Bronchial epithelial cell (primary cell): ENCODE measurements at regions not wholly inside any gene's neighbourhood (a gene's known extent, or its start where the extent isn't known, plus 50 kb on each side); places are given as distances from the start of the nearest gene placed in this dataset.
A peak's percentile ranks its signal among the peaks of the same experiment; 100 is the strongest.
"Not testable (repeated sequence)": the region's sequence is repeated elsewhere in the genome, so short reads cannot be mapped to it uniquely, and the experiment has no call there.

ENCODE experiments used
- DNase-seq: peaks from one replicate; pipeline ENCODE4 v3.0.0-alpha.2; 2010; ENCODE audit warnings: low read depth
- FAIRE-seq: peaks from 2 replicates; lab custom pipeline; 2011; peaks lifted over from hg19 to GRCh38; lab: Jason Lieb, UNC
- H3K27me3 ChIP-seq: 2 replicates; pipeline ENCODE4 v1.5.1; 2011; ENCODE audit warnings: low read length; ENCODE audit not compliant: control insufficient read depth, insufficient read depth
- H3K36me3 ChIP-seq: 2 replicates; pipeline ENCODE4 v1.5.1; 2011; ENCODE audit warnings: low read length; ENCODE audit not compliant: control insufficient read depth, insufficient read depth
- H3K4me3 ChIP-seq: 2 replicates; pipeline ENCODE4 v1.5.1; 2011; ENCODE audit warnings: mild to moderate bottlenecking, low read depth, low read length, control low read depth
- CTCF ChIP-seq: IDR thresholded peaks from 2 replicates; pipeline ENCODE4 v1.5.1; 2011; ENCODE audit warnings: mild to moderate bottlenecking, moderate library complexity, low read length, control low read depth, inconsistent platforms; ENCODE audit not compliant: insufficient read depth, severe bottlenecking

GRCh38 chr21:13883641-13884395 lies 274.2 kb downstream of the POTED start:
- H3K36me3 ChIP-seq, FAIRE-seq: not testable (repeated sequence)

GRCh38 chr21:13877503-13877902 lies 267.9 kb downstream of the POTED start:
- DNase-seq, H3K36me3 ChIP-seq, H3K27me3 ChIP-seq, H3K4me3 ChIP-seq, FAIRE-seq: not testable (repeated sequence)

More at GRCh38 chr21:13883641-13884395, 274.2 kb downstream of the POTED start:
- not testable (repeated sequence) for H3K4me3 ChIP-seq, DNase-seq, H3K27me3 ChIP-seq

GRCh38 chr21:13876999-13877398 lies 267.4 kb downstream of the POTED start:
- not testable (repeated sequence) for FAIRE-seq, H3K4me3 ChIP-seq, H3K36me3 ChIP-seq, H3K27me3 ChIP-seq
- peak; percentile 17 for DNase-seq

- not testable (repeated sequence) for FAIRE-seq, H3K4me3 ChIP-seq, H3K36me3 ChIP-seq, DNase-seq, H3K27me3 ChIP-seq
These were observed 264.4 kb downstream of the POTED start for GRCh38 chr21:13874001-13874400.

- no peak for DNase-seq
- TF ChIP-seq CTCF = no peak
- FAIRE-seq = no peak
- Histone ChIP-seq H3K4me3 (no peak overlapping the region), H3K36me3 (no peaks in the 10 kb centered on the region), H3K27me3 (no peaks in the 10 kb centered on the region)
These were observed 245.1 kb downstream of the POTED start for GRCh38 chr21:13854638-13855037.

GRCh38 chr21:13850808-13851207 lies 241.2 kb downstream of the POTED start:
- H3K4me3 ChIP-seq, H3K27me3 ChIP-seq, FAIRE-seq, H3K36me3 ChIP-seq, DNase-seq: not testable (repeated sequence)

GRCh38 chr21:13849489-13849888 lies 239.9 kb downstream of the POTED start:
- not testable (repeated sequence) for FAIRE-seq, H3K4me3 ChIP-seq, H3K36me3 ChIP-seq, DNase-seq, H3K27me3 ChIP-seq

GRCh38 chr21:13846718-13847117 lies 237.1 kb downstream of the POTED start:
- H3K36me3 ChIP-seq, FAIRE-seq, DNase-seq, H3K27me3 ChIP-seq, H3K4me3 ChIP-seq: not testable (repeated sequence)

- H3K36me3 ChIP-seq, DNase-seq, FAIRE-seq, H3K27me3 ChIP-seq, H3K4me3 ChIP-seq: not testable (repeated sequence)
These were observed 235.0 kb downstream of the POTED start for GRCh38 chr21:13844574-13844973.

- H3K4me3 ChIP-seq, DNase-seq, FAIRE-seq, H3K27me3 ChIP-seq, H3K36me3 ChIP-seq: not testable (repeated sequence)
These were observed 233.5 kb downstream of the POTED start for GRCh38 chr21:13843081-13843480.

- not testable (repeated sequence) for FAIRE-seq, H3K36me3 ChIP-seq, H3K4me3 ChIP-seq, DNase-seq, H3K27me3 ChIP-seq
These were observed 218.1 kb downstream of the POTED start for GRCh38 chr21:13827666-13828065.
